Right hindlimb (tissue), 1 donor: ENCODE measurements at regions not wholly inside any gene's neighbourhood (a gene's known extent, or its start where the extent isn't known, plus 50 kb on each side); places are given as distances from the start of the nearest gene placed in this dataset.
"Not testable (repeated sequence)": the region's sequence is repeated elsewhere in the genome, so short reads cannot be mapped to it uniquely, and the experiment has no call there.

Experiments used
- DNase-seq: peaks from one replicate; pipeline ENCODE4 v3.0.0-alpha.2; 2018

- DNase-seq: no peak
Observed at GRCh38 chr10:125449571-125449970, 233.4 kb downstream of the TEX36 start.

DNA sequence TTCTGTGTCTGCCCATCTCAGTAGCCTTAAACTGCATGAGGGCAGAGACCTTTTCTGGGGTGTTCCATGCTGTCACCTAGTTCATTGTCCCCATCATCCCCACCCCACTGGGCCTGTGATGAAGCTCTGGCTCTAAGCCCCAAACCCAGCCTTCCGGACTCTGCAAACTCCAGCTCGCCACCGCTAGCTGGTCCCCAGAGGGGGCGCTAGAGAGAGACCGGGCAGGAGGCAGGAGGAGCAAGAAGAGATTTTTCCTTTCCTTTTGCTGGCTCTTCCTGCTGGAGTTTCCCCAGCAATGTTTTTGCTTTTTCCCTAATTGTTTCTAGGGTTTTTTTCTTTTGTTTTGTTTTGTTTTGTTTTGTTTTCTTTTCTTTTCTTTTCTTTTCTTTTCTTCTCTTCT, 234.4 kb downstream of the TEX36 start:
- no peak for DNase-seq

DNA sequence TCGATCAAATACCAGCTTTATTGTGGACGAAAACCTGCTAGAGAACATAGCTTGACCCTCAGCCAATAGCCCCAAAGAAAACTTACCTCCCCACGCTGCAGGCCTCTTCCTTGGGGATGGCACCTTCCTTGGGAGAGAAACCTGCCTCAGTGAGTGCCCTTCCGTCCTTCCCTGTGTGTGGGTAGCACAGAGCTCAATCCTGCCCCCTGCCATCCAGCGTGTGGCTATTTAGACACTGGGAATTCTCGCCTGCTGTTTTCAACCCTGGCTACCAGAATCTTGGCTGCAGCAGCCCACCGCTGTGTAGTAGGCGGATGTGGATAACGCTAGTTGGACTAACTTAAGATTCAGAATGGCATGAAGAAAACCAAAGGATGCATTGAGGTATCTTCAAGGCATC, 238.2 kb downstream of the TEX36 start:
- DNase-seq: no peak

- no peak for DNase-seq
Observed at GRCh38 chr10:125442856-125443540, 240.0 kb downstream of the TEX36 start.

- no peak for DNase-seq
Observed at GRCh38 chr10:125441151-125441550, 241.8 kb downstream of the TEX36 start.

DNA sequence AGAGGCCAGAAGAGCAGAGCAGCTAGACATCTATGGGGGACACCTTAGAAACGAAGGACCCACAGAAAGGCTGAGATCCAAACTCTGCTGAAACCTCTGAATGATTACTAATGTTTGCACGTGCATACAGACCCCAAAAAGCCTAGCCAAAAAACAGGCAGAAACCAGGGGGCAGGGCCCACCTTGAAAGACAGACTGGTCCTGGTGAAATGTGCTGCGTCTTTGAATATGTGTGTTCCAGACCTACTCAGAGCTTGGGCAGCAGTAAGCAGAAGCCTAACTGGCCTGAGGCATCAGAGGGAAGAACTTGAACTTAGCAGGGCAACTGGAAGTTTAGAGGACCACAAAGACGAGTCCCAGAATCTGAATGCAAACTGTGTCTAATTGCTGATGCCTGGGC, 251.8 kb downstream of the TEX36 start:
- no peak for DNase-seq

- no peak for DNase-seq
Observed at GRCh38 chr10:125428054-125428453, 254.9 kb downstream of the TEX36 start.

GRCh38 chr10:125424191-125424847, 258.6 kb downstream of the TEX36 start:
- no peak for DNase-seq

DNA sequence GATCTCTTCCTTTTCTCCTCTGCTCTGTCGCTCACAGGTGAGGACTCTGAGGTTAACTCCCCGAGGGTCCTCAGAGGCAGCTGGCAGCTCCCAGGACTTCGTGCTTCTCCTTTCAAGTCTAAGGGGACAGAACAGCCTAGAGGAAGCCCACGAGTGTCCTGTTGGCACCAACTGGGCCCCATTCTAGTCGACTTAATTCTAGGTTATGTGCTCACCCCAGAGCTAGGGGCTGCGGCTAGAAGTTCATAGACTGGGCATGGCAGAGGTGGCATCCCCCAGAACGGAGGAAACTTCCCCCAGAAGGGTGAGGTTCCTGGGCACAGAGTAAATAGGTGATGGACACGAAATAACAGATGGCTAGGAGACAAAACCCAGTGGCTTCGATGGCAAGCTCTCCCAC, 259.4 kb downstream of the TEX36 start:
- DNase-seq: no peak

GRCh38 chr10:125419831-125420230, 259.5 kb upstream of the CTBP2 start:
- no peak for DNase-seq

DNA sequence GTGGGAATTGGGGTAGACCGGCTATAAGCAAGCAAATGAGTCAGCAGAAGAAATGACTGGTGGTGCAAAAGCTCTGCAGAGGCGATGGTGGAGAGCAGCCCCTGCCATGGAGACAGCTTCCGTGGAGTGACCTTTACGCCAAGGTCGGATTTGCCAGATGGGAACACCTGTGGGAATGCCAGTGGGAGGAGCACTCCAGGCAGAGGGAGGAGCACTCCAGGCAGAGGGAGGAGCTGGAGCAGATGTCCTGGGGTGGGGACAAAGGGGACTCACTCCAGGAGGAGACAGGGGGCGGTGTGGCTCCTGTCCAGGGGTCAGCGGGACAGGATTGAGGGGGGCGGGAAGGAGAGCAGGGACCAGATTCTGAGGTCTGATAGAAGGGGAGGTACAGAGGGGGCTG, 258.8 kb upstream of the CTBP2 start:
- DNase-seq: no peak

DNA sequence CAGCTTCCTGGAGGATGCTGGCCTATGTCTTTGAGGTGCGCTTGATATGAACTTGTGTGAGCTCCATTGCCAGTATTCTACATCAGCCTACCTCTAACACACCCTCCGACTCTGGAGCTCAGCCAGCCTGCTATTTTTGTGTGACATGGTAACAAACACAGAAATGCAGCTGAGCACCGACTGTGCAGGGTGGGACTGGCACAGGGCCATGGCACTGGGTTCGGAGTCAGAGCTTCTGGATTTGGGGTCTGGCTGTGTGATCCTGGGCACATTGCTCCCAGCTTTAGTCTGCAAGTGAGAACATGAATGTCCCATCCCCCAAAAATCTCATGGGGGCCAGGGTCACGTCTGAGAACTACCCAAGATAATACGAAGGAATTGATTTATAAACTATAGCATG, 257.2 kb upstream of the CTBP2 start:
- no peak for DNase-seq

GRCh38 chr10:125415964-125416363, 255.6 kb upstream of the CTBP2 start:
- DNase-seq: no peak

- DNase-seq: no peak
Observed at GRCh38 chr10:125415006-125415633, 254.8 kb upstream of the CTBP2 start.

DNA sequence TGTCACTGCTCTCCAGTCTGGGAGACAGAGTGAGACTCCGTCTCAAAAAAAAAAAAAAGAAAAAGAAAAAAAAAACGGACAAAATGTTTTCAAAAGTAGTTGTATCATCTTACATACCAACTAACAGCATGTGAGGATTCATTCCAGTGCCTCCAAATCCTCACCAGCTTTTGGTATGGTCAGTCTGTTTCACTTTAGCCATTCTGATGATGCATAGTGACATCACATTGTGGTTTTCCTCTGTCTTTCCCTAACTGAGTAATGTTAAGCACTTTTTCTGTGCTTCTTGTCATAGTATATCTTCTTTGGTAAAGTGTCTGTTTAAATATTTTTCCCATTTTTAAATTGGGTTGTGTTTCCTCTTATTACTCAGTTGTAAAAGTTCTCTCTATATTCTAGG, 251.4 kb upstream of the CTBP2 start:
- no peak for DNase-seq

DNA sequence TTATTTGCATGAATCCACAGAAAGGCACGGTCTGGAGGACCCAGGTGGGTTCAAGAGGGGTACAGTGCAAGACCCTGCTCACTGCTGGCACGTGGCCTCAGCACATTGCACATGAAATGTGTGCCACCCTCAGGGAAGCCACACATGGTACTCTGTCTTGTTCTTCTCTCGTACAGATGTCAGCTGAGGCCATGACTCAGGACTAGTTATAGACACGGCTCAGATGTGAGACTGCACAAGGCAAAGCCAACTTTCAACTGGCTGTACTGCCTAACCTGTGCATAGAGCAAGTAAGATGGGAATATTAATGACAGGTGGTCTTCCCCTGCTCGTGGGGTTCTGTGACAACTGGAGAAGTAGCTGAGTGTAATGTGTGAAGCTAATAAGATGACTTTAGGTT, 249.4 kb upstream of the CTBP2 start:
- no peak for DNase-seq

- no peak for DNase-seq
Observed at GRCh38 chr10:125407557-125407956, 247.2 kb upstream of the CTBP2 start.

DNA sequence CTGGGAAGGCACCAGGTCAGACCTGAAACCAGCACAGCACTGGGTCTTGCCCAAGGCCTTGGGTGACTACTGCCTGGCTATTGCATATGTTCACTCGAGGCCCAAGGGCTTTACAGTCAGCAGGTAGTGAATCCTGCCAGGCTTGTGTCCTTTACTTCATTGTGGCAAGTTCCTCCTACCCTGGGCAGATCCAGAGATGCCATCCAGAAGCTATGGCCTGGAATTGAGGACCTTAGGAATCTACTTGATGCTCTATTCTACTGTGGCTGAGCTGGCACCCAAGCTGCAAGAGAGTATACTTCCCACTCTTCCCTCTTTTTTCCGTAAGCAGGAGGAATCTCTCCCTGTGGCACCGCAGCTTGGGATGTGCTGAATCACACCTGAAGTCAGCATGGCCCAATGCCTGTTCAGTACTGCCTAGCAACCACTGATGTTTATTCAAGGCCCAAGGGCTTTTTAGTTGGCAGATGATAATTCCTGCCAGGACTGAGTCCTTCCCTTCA, 246.7 kb upstream of the CTBP2 start:
- DNase-seq: no peak

DNA sequence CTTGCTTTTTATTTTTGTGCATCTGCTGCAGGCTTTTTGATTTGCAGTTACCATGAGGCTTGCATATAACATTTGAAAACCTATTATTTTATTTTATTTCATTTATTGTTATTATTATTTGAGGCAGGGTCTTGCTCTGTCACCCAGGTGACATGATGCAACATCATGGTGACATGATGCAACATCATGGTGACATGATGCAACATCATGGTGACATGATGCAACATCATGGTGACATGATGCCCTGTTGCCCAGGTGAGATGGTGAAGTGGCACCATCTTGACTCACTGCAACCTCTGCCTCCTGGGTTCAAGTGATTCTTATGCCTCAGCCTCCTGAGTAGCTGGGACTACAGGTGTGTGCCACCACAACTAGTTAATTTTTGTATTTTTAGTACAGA, 244.5 kb upstream of the CTBP2 start:
- not testable (repeated sequence) for DNase-seq

DNA sequence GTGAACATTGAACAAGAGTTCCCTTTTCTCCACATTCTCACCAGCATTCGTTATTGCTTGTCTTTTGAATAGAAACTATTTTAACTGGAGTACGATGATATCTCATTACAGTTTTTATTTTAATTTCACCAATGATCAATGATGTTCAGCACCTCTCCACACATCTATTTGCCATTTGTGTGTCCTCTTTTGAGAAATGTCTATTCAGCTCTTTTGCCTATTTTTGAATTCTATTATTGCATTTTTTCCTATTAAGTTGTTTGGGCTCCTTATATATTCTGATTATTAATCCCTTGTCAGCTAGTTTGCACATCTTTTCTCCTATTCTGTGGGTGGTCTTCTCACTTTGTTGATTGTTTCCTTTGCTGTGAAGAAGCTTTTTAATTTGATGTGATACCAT, 241.1 kb upstream of the CTBP2 start:
- no peak for DNase-seq

- DNase-seq: no peak
Observed at GRCh38 chr10:125399289-125399688, 238.9 kb upstream of the CTBP2 start.

- no peak for DNase-seq
Observed at GRCh38 chr10:125398270-125398669, 237.9 kb upstream of the CTBP2 start.

- DNase-seq: no peak
Observed at GRCh38 chr10:125397608-125398007, 237.2 kb upstream of the CTBP2 start.

- DNase-seq: no peak
Observed at GRCh38 chr10:125396676-125397075, 236.3 kb upstream of the CTBP2 start.
